ENCODE measurements at regions not wholly inside any gene's neighbourhood (a gene's known extent, or its start where the extent isn't known, plus 50 kb on each side); places are given as distances from the start of the nearest gene placed in this dataset.
"Not testable (repeated sequence)": the region's sequence is repeated elsewhere in the genome, so short reads cannot be mapped to it uniquely, and the experiment has no call there.

GRCh38 chr16:87121816-87122215 lies 195.4 kb downstream of the C16orf95 start:
- TF ChIP-seq CTCF (IDR thresholded peaks at IDR 0.05; ENCODE audit: low read depth, low read length), result no peak
- Histone ChIP-seq H3K36me3 (no peaks in the 10 kb centered on the region), H3K27me3 (no peaks in the 10 kb centered on the region), H3K9me3 (ENCODE audit: low read depth) (no peaks in the 10 kb centered on the region), H3K27ac (no peak overlapping the region), H3K4me1 (ENCODE audit: low read depth) (no peaks in the 10 kb centered on the region), H3K4me3 (no peak overlapping the region)
- no peak for DNase-seq (ENCODE audit: low read depth in 1 of 2, low spot score in 1 of 2)

- Histone ChIP-seq H3K9me3 (ENCODE audit: low read depth) (no peaks in the 10 kb centered on the region), H3K36me3 (no peaks in the 10 kb centered on the region), H3K27ac (no peak overlapping the region), H3K4me1 (ENCODE audit: low read depth) (no peaks in the 10 kb centered on the region), H3K27me3 (no peaks in the 10 kb centered on the region), H3K4me3 (no peak overlapping the region)
- DNase-seq (ENCODE audit: low read depth in 1 of 2, low spot score in 1 of 2), result no peak
- no peak for TF ChIP-seq CTCF (IDR thresholded peaks at IDR 0.05; ENCODE audit: low read depth, low read length)
Observed at GRCh38 chr16:87123356-87124001, 193.7 kb downstream of the C16orf95 start.

GRCh38 chr16:87124405-87124804 lies 192.8 kb downstream of the C16orf95 start:
- H3K27me3 ChIP-seq; H3K27ac ChIP-seq; H3K9me3 ChIP-seq (ENCODE audit: low read depth); DNase-seq (ENCODE audit: low read depth in 1 of 2, low spot score in 1 of 2); H3K36me3 ChIP-seq; H3K4me1 ChIP-seq (ENCODE audit: low read depth); H3K4me3 ChIP-seq: not testable (repeated sequence)

- Histone ChIP-seq H3K27me3 (no peaks in the 10 kb centered on the region), H3K36me3 (no peaks in the 10 kb centered on the region), H3K9me3 (ENCODE audit: low read depth) (no peaks in the 10 kb centered on the region), H3K27ac (no peak overlapping the region), H3K4me3 (no peak overlapping the region), H3K4me1 (ENCODE audit: low read depth) (no peaks in the 10 kb centered on the region)
- peak in 1 of 2 donors; percentile 32 for DNase-seq (ENCODE audit: low read depth in 1 of 2, low spot score in 1 of 2)
- TF ChIP-seq CTCF (IDR thresholded peaks at IDR 0.05; ENCODE audit: low read depth, low read length), result no peak
Observed at GRCh38 chr16:87125206-87126155, 191.7 kb downstream of the C16orf95 start.

GRCh38 chr16:87126403-87127025 lies 190.7 kb downstream of the C16orf95 start:
- no peak overlapping the region for H3K4me3 ChIP-seq
- no peak for TF ChIP-seq CTCF (IDR thresholded peaks at IDR 0.05; ENCODE audit: low read depth, low read length)
- no peaks in the 10 kb centered on the region for H3K36me3 ChIP-seq
- DNase-seq (ENCODE audit: low read depth in 1 of 2, low spot score in 1 of 2), result no peak
- H3K9me3 ChIP-seq (ENCODE audit: low read depth), result no peaks in the 10 kb centered on the region
- no peak overlapping the region for H3K27ac ChIP-seq
- no peaks in the 10 kb centered on the region for H3K27me3 ChIP-seq
- H3K4me1 ChIP-seq (ENCODE audit: low read depth), result no peaks in the 10 kb centered on the region

Data from cardiac muscle cell (in vitro differentiated cells and primary cell).